SH-SY5Y (cell line): ENCODE measurements at regions not wholly inside any gene's neighbourhood (a gene's known extent, or its start where the extent isn't known, plus 50 kb on each side); places are given as distances from the start of the nearest gene placed in this dataset.

Source experiments
- GATA2 ChIP-seq: IDR thresholded peaks from 2 replicates; pipeline ENCODE4 v1.6.1; 2011; ENCODE audit warnings: mild to moderate bottlenecking, low read depth, low read length
- GATA3 ChIP-seq: IDR thresholded peaks from 2 replicates; pipeline ENCODE4 v1.6.1; 2011; ENCODE audit warnings: low read depth, mild to moderate bottlenecking, low read length, moderate library complexity

DNA sequence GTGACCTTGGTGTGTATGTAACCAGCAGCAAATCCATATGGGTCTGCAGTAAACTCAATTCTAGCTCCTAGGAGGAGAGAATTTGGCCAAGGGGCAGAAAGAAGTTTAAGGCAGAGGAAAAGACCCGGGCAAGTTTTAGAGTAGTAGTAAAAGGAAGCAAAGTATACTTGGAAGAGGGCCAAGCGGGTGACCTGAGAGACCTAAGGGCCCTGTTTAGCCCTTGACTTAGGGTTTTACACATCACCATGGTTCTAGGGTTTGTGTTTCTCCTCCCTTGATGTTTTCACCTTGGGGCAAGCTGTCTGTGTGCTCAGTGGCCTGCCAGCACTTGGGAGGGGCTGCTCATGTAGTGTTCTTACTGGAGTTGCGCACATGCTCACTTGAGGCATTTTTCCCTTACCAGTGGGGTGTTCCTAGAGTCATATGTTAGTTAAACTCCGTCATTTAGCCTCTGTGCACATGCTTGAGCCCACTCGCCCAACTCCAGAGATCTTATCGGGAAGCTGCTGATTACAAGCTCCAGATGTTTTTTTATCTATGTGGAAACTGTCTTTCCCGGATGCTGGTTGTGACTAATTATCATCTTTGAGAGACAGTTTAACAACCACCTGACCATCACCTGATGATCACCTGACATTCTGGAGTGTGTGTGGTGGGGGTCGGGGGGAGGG is 137.6 kb upstream of the PRSS1 start:
- peak; percentile 98 for TF ChIP-seq GATA2
- peak; percentile 85 for TF ChIP-seq GATA3
